ENCODE measurements at regions not wholly inside any gene's neighbourhood (a gene's known extent, or its start where the extent isn't known, plus 50 kb on each side); places are given as distances from the start of the nearest gene placed in this dataset.

DNA sequence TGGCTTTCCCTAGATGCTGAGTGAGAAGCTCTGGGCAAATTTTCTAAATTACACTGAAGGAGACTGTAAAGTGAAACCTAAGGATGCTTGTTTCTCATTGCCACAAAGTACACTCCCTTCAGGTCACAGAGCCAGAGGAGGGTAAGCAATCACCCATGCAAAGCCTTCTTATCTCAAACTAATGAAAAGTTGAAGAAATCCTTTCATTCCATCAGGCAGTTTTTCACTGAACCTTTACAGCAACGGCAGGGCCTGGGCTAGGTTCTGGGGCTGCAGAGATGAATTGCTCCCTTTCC lies 106.2 kb downstream of the RASSF10 start:
- no peaks in the 10 kb centered on the region for H3K36me3 ChIP-seq (ENCODE audit: control insufficient read depth in 2 of 2, extremely low read depth in 1 of 2, insufficient read depth in 2 of 2, low read length in 2 of 2)
- dilution Hi-C loops (cut with MboI; ENCODE audit: extremely low pct_ligation_motif_present, low sequenced_read_pairs) (no loop called here), intact Hi-C loops (cut with micrococcal nuclease) (loop anchor here (5.0 to 10.0 kb wide), 2 partner anchors 102 to 329 kb away; no protein-coding TSS in a partner anchor)
- H3K9me3 ChIP-seq (replicated peaks; ENCODE audit: control insufficient read depth, insufficient read depth, low read length): no peaks in the 10 kb centered on the region
- H3K4me3 ChIP-seq (replicated peaks in 1 of 3; ENCODE audit: insufficient read depth in 1 of 3, low read depth in 1 of 3, low read length in 3 of 3): no peak overlapping the region
- no peak overlapping the region for H3K4me2 ChIP-seq (ENCODE audit: insufficient read depth, low read length)
- H3K4me1 ChIP-seq (ENCODE audit: control insufficient read depth, extremely low read depth, insufficient read depth, low read length): peaks cover 56% of the 10 kb centered on the region
- no peak overlapping the region for H3K27ac ChIP-seq (ENCODE audit: insufficient read depth, low read depth, low read length)
- H3K9ac ChIP-seq (replicated peaks; ENCODE audit: extremely low read depth, insufficient read depth, low read length): no peak overlapping the region
- POLR2A ChIA-PET: no interaction called here
- CTCF ChIA-PET: no interaction called here
- H3K27me3 ChIP-seq (ENCODE audit: control insufficient read depth in 2 of 2, insufficient read depth in 2 of 2, low read length in 2 of 2): no peaks in the 10 kb centered on the region
- no peaks in the 10 kb centered on the region for H3K9me1 ChIP-seq (replicated peaks; ENCODE audit: control insufficient read depth, extremely low read depth, insufficient read depth, low read length)
- no peaks in the 10 kb centered on the region for H3K79me2 ChIP-seq (ENCODE audit: control insufficient read depth, insufficient read depth, low read length)
- no peaks in the 10 kb centered on the region for H4K20me1 ChIP-seq (replicated peaks; ENCODE audit: control insufficient read depth, extremely low read depth, insufficient read depth, low read length)
- TF ChIP-seq FOS (IDR thresholded peaks at IDR 0.05; ENCODE audit: borderline replicate concordance, insufficient read depth, low read length): no peak
- no peak for TF ChIP-seq JUN (IDR thresholded peaks at IDR 0.05; ENCODE audit: borderline replicate concordance, insufficient read depth, insufficient read length, low read depth)
- no peak for TF ChIP-seq GATA2 (IDR thresholded peaks at IDR 0.05; ENCODE audit: insufficient read depth, insufficient read length, low read depth, low read length)
- TF ChIP-seq MYC (IDR thresholded peaks at IDR 0.05; ENCODE audit: low read depth, low read length): no peak
- TF ChIP-seq POLR2A (IDR thresholded peaks at IDR 0.05; ENCODE audit: low read depth, low read length): no peak
- TF ChIP-seq POLR2AphosphoS5 (IDR thresholded peaks at IDR 0.05; ENCODE audit: insufficient read depth, low read depth, low read length): no peak
- TF ChIP-seq EZH2 (IDR thresholded peaks at IDR 0.05; ENCODE audit: borderline replicate concordance, low read depth, low read length, severe bottlenecking): no peak
- no peak for TF ChIP-seq CTCF (IDR thresholded peaks at IDR 0.05; ENCODE audit: extremely low read depth in 1 of 2, insufficient read depth in 1 of 2, low read depth in 1 of 2, low read length in 2 of 2)
- BruUV-seq (replicated peaks): no TSS peak
- FAIRE-seq: no peak
- DNase-seq (ENCODE audit: low read depth, low spot score): no peak
- H2AFZ ChIP-seq (ENCODE audit: low read depth, low read length): no peak overlapping the region

All from endothelial cell of umbilical vein (primary cell).